ENCODE measurements at regions not wholly inside any gene's neighbourhood (a gene's known extent, or its start where the extent isn't known, plus 50 kb on each side); places are given as distances from the start of the nearest gene placed in this dataset.

DNA sequence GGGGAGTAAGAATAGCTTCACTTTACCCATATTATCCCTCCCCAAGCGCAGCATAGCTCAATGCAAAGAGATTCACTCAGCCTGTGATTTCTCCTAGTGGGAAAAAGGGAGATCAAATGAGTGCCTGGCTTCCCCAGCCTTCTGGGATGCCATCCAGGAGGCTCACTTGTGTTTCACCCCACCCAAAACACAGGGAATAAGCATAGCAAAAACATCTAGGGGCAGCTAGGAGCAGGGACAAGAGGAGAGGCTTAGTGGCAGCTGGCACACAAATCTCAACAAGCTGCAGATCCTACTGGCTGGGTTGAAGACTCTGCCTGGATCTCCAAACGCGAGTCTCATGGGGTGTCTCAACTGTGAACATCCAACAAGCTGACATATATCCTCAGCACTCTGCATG lies 715.8 kb downstream of the RNF144B start:
- Histone ChIP-seq H3K27me3 (ENCODE audit: insufficient read depth, low read depth) (no peaks in the 10 kb centered on the region), H3K4me1 (replicated peaks; ENCODE audit: insufficient read depth) (no peaks in the 10 kb centered on the region), H3K79me2 (ENCODE audit: low read depth) (no peaks in the 10 kb centered on the region), H3F3A (ENCODE audit: insufficient read depth, low read depth) (no peaks in the 10 kb centered on the region), H3K9me2 (ENCODE audit: insufficient read depth) (no peaks in the 10 kb centered on the region), H2AFZ (no peak overlapping the region), H3K4me3 (no peak overlapping the region), H3K27ac (no peak overlapping the region), H3K4me2 (no peak overlapping the region), H3K36me3 (ENCODE audit: low read depth) (no peaks in the 10 kb centered on the region), H4K20me1 (ENCODE audit: insufficient read depth) (no peaks in the 10 kb centered on the region), H3K9me3 (ENCODE audit: insufficient read depth, low read depth) (no peaks in the 10 kb centered on the region)
- ChIA-PET POLR2A (ENCODE audit: unreplicated experiment) (no interaction called here), CTCF (no interaction called here)
- intact Hi-C loops (cut with micrococcal nuclease; ENCODE audit: unreplicated experiment), result no loop called here
- BruUV-seq (replicated peaks), result no TSS peak
- no peak for DNase-seq
- TF ChIP-seq, protein P1, sequence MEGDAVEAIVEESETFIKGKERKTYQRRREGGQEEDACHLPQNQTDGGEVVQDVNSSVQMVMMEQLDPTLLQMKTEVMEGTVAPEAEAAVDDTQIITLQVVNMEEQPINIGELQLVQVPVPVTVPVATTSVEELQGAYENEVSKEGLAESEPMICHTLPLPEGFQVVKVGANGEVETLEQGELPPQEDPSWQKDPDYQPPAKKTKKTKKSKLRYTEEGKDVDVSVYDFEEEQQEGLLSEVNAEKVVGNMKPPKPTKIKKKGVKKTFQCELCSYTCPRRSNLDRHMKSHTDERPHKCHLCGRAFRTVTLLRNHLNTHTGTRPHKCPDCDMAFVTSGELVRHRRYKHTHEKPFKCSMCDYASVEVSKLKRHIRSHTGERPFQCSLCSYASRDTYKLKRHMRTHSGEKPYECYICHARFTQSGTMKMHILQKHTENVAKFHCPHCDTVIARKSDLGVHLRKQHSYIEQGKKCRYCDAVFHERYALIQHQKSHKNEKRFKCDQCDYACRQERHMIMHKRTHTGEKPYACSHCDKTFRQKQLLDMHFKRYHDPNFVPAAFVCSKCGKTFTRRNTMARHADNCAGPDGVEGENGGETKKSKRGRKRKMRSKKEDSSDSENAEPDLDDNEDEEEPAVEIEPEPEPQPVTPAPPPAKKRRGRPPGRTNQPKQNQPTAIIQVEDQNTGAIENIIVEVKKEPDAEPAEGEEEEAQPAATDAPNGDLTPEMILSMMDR (conservative IDR thresholded peaks at IDR 0.05), result no peak
- no peak for TF ChIP-seq EZH2 (IDR thresholded peaks at IDR 0.05; ENCODE audit: low read depth)

GRCh38 chr6:19107468-19107867 lies 720.3 kb downstream of the RNF144B start:
- intact Hi-C loops (cut with micrococcal nuclease; ENCODE audit: unreplicated experiment), result no loop called here
- no peak for TF ChIP-seq EZH2 (IDR thresholded peaks at IDR 0.05; ENCODE audit: low read depth)
- TF ChIP-seq, protein P1 (conservative IDR thresholded peaks at IDR 0.05), result no peak
- no TSS peak for BruUV-seq (replicated peaks)
- H3K4me2 ChIP-seq, result no peak overlapping the region
- H3K4me1 ChIP-seq (replicated peaks; ENCODE audit: insufficient read depth), result no peaks in the 10 kb centered on the region
- DNase-seq, result no peak
- H3K9me2 ChIP-seq (ENCODE audit: insufficient read depth), result no peaks in the 10 kb centered on the region
- no peak overlapping the region for H2AFZ ChIP-seq
- no peaks in the 10 kb centered on the region for H4K20me1 ChIP-seq (ENCODE audit: insufficient read depth)
- H3K27ac ChIP-seq, result no peak overlapping the region
- ChIA-PET POLR2A (ENCODE audit: unreplicated experiment) (no interaction called here), CTCF (no interaction called here)
- H3K36me3 ChIP-seq (ENCODE audit: low read depth), result no peaks in the 10 kb centered on the region
- H3K79me2 ChIP-seq (ENCODE audit: low read depth), result no peaks in the 10 kb centered on the region
- H3K4me3 ChIP-seq, result no peak overlapping the region
- H3F3A ChIP-seq (ENCODE audit: insufficient read depth, low read depth), result no peaks in the 10 kb centered on the region
- no peaks in the 10 kb centered on the region for H3K9me3 ChIP-seq (ENCODE audit: insufficient read depth, low read depth)
- H3K27me3 ChIP-seq (ENCODE audit: insufficient read depth, low read depth), result no peaks in the 10 kb centered on the region

DNA sequence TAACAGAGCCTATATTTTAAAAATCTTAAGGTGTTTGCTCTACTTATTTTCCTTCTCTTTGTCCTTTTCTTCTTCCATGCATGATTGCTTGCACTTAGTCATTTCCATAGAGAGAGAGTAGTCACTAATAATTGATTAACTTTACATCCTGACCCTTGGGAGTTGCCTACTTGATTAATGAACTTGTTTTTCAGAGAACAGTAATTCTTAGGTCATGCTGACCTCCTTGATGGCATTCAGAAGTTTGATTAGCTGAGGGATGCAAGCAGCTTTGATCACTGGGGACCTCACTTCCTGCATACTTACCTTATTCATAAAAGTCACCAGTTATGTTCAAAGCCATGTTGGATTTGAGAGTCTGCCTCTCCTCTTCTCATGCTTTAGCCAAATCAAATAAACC lies 715.6 kb upstream of the ID4 start:
- Histone ChIP-seq H3F3A (ENCODE audit: insufficient read depth, low read depth) (no peaks in the 10 kb centered on the region), H3K79me2 (ENCODE audit: low read depth) (no peaks in the 10 kb centered on the region), H3K9me2 (ENCODE audit: insufficient read depth) (no peaks in the 10 kb centered on the region), H3K27me3 (ENCODE audit: insufficient read depth, low read depth) (no peaks in the 10 kb centered on the region), H3K36me3 (ENCODE audit: low read depth) (no peaks in the 10 kb centered on the region), H4K20me1 (ENCODE audit: insufficient read depth) (no peaks in the 10 kb centered on the region), H2AFZ (no peak overlapping the region), H3K9me3 (ENCODE audit: insufficient read depth, low read depth) (0 out of 2 replicates have a peak, but pooled peaks cover 8% of the 10 kb centered on the region), H3K4me3 (no peak overlapping the region), H3K4me2 (no peak overlapping the region), H3K4me1 (replicated peaks; ENCODE audit: insufficient read depth) (no peaks in the 10 kb centered on the region), H3K27ac (no peak overlapping the region)
- ChIA-PET POLR2A (ENCODE audit: unreplicated experiment) (no interaction called here), CTCF (no interaction called here)
- TF ChIP-seq, protein P1 (conservative IDR thresholded peaks at IDR 0.05), result no peak
- intact Hi-C loops (cut with micrococcal nuclease; ENCODE audit: unreplicated experiment), result no loop called here
- DNase-seq, result no peak
- no TSS peak for BruUV-seq (replicated peaks)

Data from PC-9 (cell line).